ENCODE measurements at regions not wholly inside any gene's neighbourhood (a gene's known extent, or its start where the extent isn't known, plus 50 kb on each side); places are given as distances from the start of the nearest gene placed in this dataset.

GRCh38 chr11:8810540-8811301 is 100.3 kb upstream of the AKIP1 start:
- ChIA-PET POLR2A (no interaction called here), CTCF (interaction anchor here (0.8 kb wide), 1 partner anchor 122 kb away, joined by 3 read pairs; no protein-coding TSS in a partner anchor)
- Histone ChIP-seq H3K27me3 (replicated peaks; ENCODE audit: control insufficient read depth, insufficient read depth, low read length) (no peaks in the 10 kb centered on the region), H3K4me1 (peaks cover 13% of the 10 kb centered on the region), H3K9me3 (no peaks in the 10 kb centered on the region), H3K36me3 (ENCODE audit: control insufficient read depth, insufficient read depth, low read length) (no peaks in the 10 kb centered on the region), H3K4me3 (ENCODE audit: low read depth, low read length) (no peak overlapping the region)
- H3K27me3 Mint-ChIP-seq (ENCODE audit: insufficient read depth, unreplicated experiment) = no peaks in the 10 kb centered on the region
- H3K36me3 Mint-ChIP-seq (ENCODE audit: insufficient read depth, unreplicated experiment) = no peaks in the 10 kb centered on the region
- no peak for TF ChIP-seq CTCF (IDR thresholded peaks at IDR 0.05; ENCODE audit: insufficient read depth in 1 of 2, low read depth in 1 of 2, low read length in 1 of 2, severe bottlenecking in 1 of 2, unreplicated experiment in 1 of 2)
- H3K9me3 Mint-ChIP-seq (ENCODE audit: unreplicated experiment) = no peaks in the 10 kb centered on the region
- no peak overlapping the region for H3K4me3 Mint-ChIP-seq (ENCODE audit: unreplicated experiment)
- intact Hi-C loops (cut with micrococcal nuclease; ENCODE audit: unreplicated experiment) = loop anchor here (10.0 kb wide), 1 partner anchor 196 kb away; no protein-coding TSS in a partner anchor
- peak overlapping the region; percentile 1 for H3K27ac Mint-ChIP-seq (ENCODE audit: unreplicated experiment)
- DNase-seq = no peak
- no TSS peak for BruUV-seq (replicated peaks)
- H3K4me1 Mint-ChIP-seq (ENCODE audit: low read depth, unreplicated experiment) = peaks cover 7% of the 10 kb centered on the region

GRCh38 chr11:8811571-8811970 is 99.4 kb upstream of the AKIP1 start:
- ChIA-PET POLR2A (no interaction called here), CTCF (interaction anchor here (0.6 to 0.8 kb wide), 2 partner anchors 123 to 228 kb away, joined by 3 to 5 read pairs; no protein-coding TSS in a partner anchor)
- BruUV-seq (replicated peaks) = no TSS peak
- no peaks in the 10 kb centered on the region for H3K36me3 ChIP-seq (ENCODE audit: control insufficient read depth, insufficient read depth, low read length)
- H3K36me3 Mint-ChIP-seq (ENCODE audit: insufficient read depth, unreplicated experiment) = no peaks in the 10 kb centered on the region
- no peaks in the 10 kb centered on the region for H3K9me3 ChIP-seq
- intact Hi-C loops (cut with micrococcal nuclease; ENCODE audit: unreplicated experiment) = loop anchor here (10.0 kb wide), 1 partner anchor 197 kb away; no protein-coding TSS in a partner anchor
- no peak for DNase-seq
- no peak overlapping the region for H3K27ac Mint-ChIP-seq (ENCODE audit: unreplicated experiment)
- no peak overlapping the region for H3K4me3 Mint-ChIP-seq (ENCODE audit: unreplicated experiment)
- no peaks in the 10 kb centered on the region for H3K9me3 Mint-ChIP-seq (ENCODE audit: unreplicated experiment)
- peaks cover 13% of the 10 kb centered on the region for H3K4me1 ChIP-seq
- no peak for TF ChIP-seq CTCF (IDR thresholded peaks at IDR 0.05; ENCODE audit: insufficient read depth in 1 of 2, low read depth in 1 of 2, low read length in 1 of 2, severe bottlenecking in 1 of 2, unreplicated experiment in 1 of 2)
- H3K4me3 ChIP-seq (ENCODE audit: low read depth, low read length) = no peak overlapping the region
- H3K27me3 ChIP-seq (replicated peaks; ENCODE audit: control insufficient read depth, insufficient read depth, low read length) = no peaks in the 10 kb centered on the region
- H3K27me3 Mint-ChIP-seq (ENCODE audit: insufficient read depth, unreplicated experiment) = no peaks in the 10 kb centered on the region
- peaks cover 7% of the 10 kb centered on the region for H3K4me1 Mint-ChIP-seq (ENCODE audit: low read depth, unreplicated experiment)

- intact Hi-C loops (cut with micrococcal nuclease; ENCODE audit: unreplicated experiment) = loop anchor here (2.0 to 10.0 kb wide), 4 partner anchors 18 to 198 kb away; no protein-coding TSS in a partner anchor
- CTCF ChIA-PET = interaction anchor here (0.6 kb wide), 1 partner anchor 227 kb away, joined by 5 read pairs; no protein-coding TSS in a partner anchor
- Mint-ChIP-seq H3K27ac (ENCODE audit: unreplicated experiment) (no peak overlapping the region), H3K9me3 (ENCODE audit: unreplicated experiment) (no peaks in the 10 kb centered on the region), H3K36me3 (ENCODE audit: insufficient read depth, unreplicated experiment) (no peaks in the 10 kb centered on the region), H3K4me1 (ENCODE audit: low read depth, unreplicated experiment) (peaks cover 7% of the 10 kb centered on the region), H3K4me3 (ENCODE audit: unreplicated experiment) (no peak overlapping the region), H3K27me3 (ENCODE audit: insufficient read depth, unreplicated experiment) (no peaks in the 10 kb centered on the region)
- Histone ChIP-seq H3K27me3 (replicated peaks; ENCODE audit: control insufficient read depth, insufficient read depth, low read length) (no peaks in the 10 kb centered on the region), H3K9me3 (no peaks in the 10 kb centered on the region), H3K4me1 (peaks cover 13% of the 10 kb centered on the region), H3K4me3 (ENCODE audit: low read depth, low read length) (no peak overlapping the region), H3K36me3 (ENCODE audit: control insufficient read depth, insufficient read depth, low read length) (no peaks in the 10 kb centered on the region)
- no peak for TF ChIP-seq CTCF (IDR thresholded peaks at IDR 0.05; ENCODE audit: insufficient read depth in 1 of 2, low read depth in 1 of 2, low read length in 1 of 2, severe bottlenecking in 1 of 2, unreplicated experiment in 1 of 2)
- POLR2A ChIA-PET = no interaction called here
- no TSS peak for BruUV-seq (replicated peaks)
- DNase-seq = no peak
Measured at GRCh38 chr11:8812438-8812837, 98.6 kb upstream of the AKIP1 start.

Measured in Caco-2 (cell line).